ENCODE measurements at regions not wholly inside any gene's neighbourhood (a gene's known extent, or its start where the extent isn't known, plus 50 kb on each side); places are given as distances from the start of the nearest gene placed in this dataset.
"Not testable (repeated sequence)": the region's sequence is repeated elsewhere in the genome, so short reads cannot be mapped to it uniquely, and the experiment has no call there.

GRCh38 chr1:203561761-203562160 lies 64.9 kb upstream of the ATP2B4 start:
- not testable (repeated sequence) for TF ChIP-seq CTCF, POLR2A (IDR thresholded peaks at IDR 0.05)

All from uterus (tissue), 2 donors.